ENCODE measurements at regions not wholly inside any gene's neighbourhood (a gene's known extent, or its start where the extent isn't known, plus 50 kb on each side); places are given as distances from the start of the nearest gene placed in this dataset.

- TF ChIP-seq CEBPB (IDR thresholded peaks at IDR 0.05) (no peak), EP300 (IDR thresholded peaks at IDR 0.05; ENCODE audit: borderline replicate concordance) (no peak), RAD21 (IDR thresholded peaks at IDR 0.05; ENCODE audit: low read depth) (no peak), NFIC (IDR thresholded peaks at IDR 0.05) (no peak), CREB1 (IDR thresholded peaks at IDR 0.05; ENCODE audit: low read depth) (no peak), USF1 (IDR thresholded peaks at IDR 0.05) (no peak), YY1 (IDR thresholded peaks at IDR 0.05; ENCODE audit: low read depth) (no peak), TEAD4 (IDR thresholded peaks at IDR 0.05) (no peak), REST (IDR thresholded peaks at IDR 0.05; ENCODE audit: low read depth) (no peak)
Observed at GRCh38 chr16:17887963-17888362, 417.2 kb upstream of the XYLT1 start.

Measured in Ishikawa (cell line).